Chondrocyte (in vitro differentiated cells): ENCODE measurements at regions not wholly inside any gene's neighbourhood (a gene's known extent, or its start where the extent isn't known, plus 50 kb on each side); places are given as distances from the start of the nearest gene placed in this dataset.

Experiments used
- DNase-seq: peaks from one replicate; pipeline ENCODE4 v3.0.0; 2021; ENCODE audit warnings: mixed read lengths, low spot score
- H3K27ac Mint-ChIP-seq: one replicate; pipeline ENCODE4 v1.8.0; 2021; ENCODE audit warnings: mild to moderate bottlenecking, moderate library complexity, mixed read lengths; ENCODE audit not compliant: unreplicated experiment
- H3K27me3 Mint-ChIP-seq: 2 replicates; pipeline ENCODE4 v1.8.0; 2021; ENCODE audit warnings: low read depth, mixed read lengths
- H3K36me3 Mint-ChIP-seq: 2 replicates; pipeline ENCODE4 v1.8.0; 2021; ENCODE audit warnings: low read depth, mixed read lengths
- H3K4me1 Mint-ChIP-seq: 2 replicates; pipeline ENCODE4 v1.8.0; 2021; ENCODE audit warnings: low read depth, mild to moderate bottlenecking, mixed read lengths
- H3K4me3 Mint-ChIP-seq: one replicate; pipeline ENCODE4 v1.8.0; 2021; ENCODE audit warnings: mild to moderate bottlenecking, moderate library complexity, mixed read lengths; ENCODE audit not compliant: unreplicated experiment
- H3K9me3 Mint-ChIP-seq: 2 replicates; pipeline ENCODE4 v1.8.0; 2021; ENCODE audit warnings: low read depth, mixed read lengths
- TF ChIP-seq, protein P1 (sequence below): fragments of 200-600 bp; sonication (generic); IDR thresholded peaks from 2 replicates; pipeline ENCODE4 v1.5.0; 2021; ENCODE audit warnings: antibody characterized with exemption, mild to moderate bottlenecking, moderate library complexity

DNA sequence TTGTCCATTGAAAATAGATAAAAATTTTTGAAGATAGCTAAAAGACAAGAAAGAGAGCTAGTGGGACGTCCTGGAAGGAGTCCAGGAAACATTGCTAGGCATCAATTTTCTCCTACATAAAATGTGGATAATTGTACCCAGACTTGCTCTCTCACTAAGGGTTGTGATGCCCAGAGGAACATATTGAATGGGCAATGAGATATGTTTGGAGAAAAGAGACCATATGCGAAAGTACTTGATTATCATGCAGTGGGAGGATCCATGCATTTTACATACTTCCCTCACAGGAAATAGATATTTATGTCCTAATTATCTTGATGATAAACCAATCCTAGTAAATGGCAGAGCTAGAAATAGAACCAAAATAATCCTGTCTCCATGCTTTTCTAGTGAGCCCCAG lies 108.4 kb upstream of the TNR start:
- Mint-ChIP-seq H3K27me3 (peaks cover 12% of the 10 kb centered on the region), H3K4me3 (no peak overlapping the region), H3K9me3 (no peaks in the 10 kb centered on the region), H3K36me3 (no peaks in the 10 kb centered on the region), H3K27ac (no peak overlapping the region), H3K4me1 (no peaks in the 10 kb centered on the region)
- TF ChIP-seq, protein P1, sequence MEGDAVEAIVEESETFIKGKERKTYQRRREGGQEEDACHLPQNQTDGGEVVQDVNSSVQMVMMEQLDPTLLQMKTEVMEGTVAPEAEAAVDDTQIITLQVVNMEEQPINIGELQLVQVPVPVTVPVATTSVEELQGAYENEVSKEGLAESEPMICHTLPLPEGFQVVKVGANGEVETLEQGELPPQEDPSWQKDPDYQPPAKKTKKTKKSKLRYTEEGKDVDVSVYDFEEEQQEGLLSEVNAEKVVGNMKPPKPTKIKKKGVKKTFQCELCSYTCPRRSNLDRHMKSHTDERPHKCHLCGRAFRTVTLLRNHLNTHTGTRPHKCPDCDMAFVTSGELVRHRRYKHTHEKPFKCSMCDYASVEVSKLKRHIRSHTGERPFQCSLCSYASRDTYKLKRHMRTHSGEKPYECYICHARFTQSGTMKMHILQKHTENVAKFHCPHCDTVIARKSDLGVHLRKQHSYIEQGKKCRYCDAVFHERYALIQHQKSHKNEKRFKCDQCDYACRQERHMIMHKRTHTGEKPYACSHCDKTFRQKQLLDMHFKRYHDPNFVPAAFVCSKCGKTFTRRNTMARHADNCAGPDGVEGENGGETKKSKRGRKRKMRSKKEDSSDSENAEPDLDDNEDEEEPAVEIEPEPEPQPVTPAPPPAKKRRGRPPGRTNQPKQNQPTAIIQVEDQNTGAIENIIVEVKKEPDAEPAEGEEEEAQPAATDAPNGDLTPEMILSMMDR = no peak
- no peak for DNase-seq

- TF ChIP-seq, protein P1 = no peak
- H3K9me3 Mint-ChIP-seq = no peaks in the 10 kb centered on the region
- H3K4me1 Mint-ChIP-seq = no peaks in the 10 kb centered on the region
- H3K36me3 Mint-ChIP-seq = no peaks in the 10 kb centered on the region
- H3K27ac Mint-ChIP-seq = no peak overlapping the region
- peaks cover 10% of the 10 kb centered on the region for H3K27me3 Mint-ChIP-seq
- no peak for DNase-seq
- H3K4me3 Mint-ChIP-seq = no peak overlapping the region
Observed at GRCh38 chr1:175848329-175848728, 104.9 kb upstream of the TNR start.

GRCh38 chr1:175845985-175846384 lies 102.6 kb upstream of the TNR start:
- H3K9me3 Mint-ChIP-seq = no peaks in the 10 kb centered on the region
- no peaks in the 10 kb centered on the region for H3K36me3 Mint-ChIP-seq
- no peaks in the 10 kb centered on the region for H3K4me1 Mint-ChIP-seq

GRCh38 chr1:175845338-175845737 lies 101.9 kb upstream of the TNR start:
- peaks cover 31% of the 10 kb centered on the region for H3K27me3 Mint-ChIP-seq
- no peak overlapping the region for H3K27ac Mint-ChIP-seq
- H3K4me3 Mint-ChIP-seq = no peak overlapping the region
- H3K9me3 Mint-ChIP-seq = no peaks in the 10 kb centered on the region
- H3K4me1 Mint-ChIP-seq = no peaks in the 10 kb centered on the region
- DNase-seq = no peak
- TF ChIP-seq, protein P1 = no peak
- no peaks in the 10 kb centered on the region for H3K36me3 Mint-ChIP-seq

More at GRCh38 chr1:175845985-175846384, 102.6 kb upstream of the TNR start:
- Mint-ChIP-seq H3K27ac (no peak overlapping the region), H3K4me3 (no peak overlapping the region), H3K27me3 (peaks cover 25% of the 10 kb centered on the region)
- TF ChIP-seq, protein P1 = no peak
- no peak for DNase-seq

DNA sequence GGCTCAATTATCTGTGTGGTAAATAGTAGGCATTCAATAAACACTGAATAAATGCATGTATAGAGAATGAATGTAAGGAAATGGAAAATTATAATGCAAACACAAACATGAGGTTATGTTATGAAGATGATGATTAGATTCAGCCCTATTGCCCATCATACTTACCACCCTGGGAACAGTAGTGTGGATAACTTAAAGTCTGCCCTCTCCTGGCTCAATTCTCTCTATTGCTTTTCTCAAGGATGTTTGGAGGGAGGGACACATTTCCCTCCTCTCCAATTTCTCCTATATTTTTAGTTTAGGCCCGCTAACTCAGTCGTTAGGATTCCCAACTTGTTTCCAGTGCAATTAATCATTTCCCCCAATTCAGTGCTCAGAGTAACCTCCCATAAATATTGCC lies 101.5 kb upstream of the TNR start:
- DNase-seq = no peak
- Mint-ChIP-seq H3K27ac (no peak overlapping the region), H3K4me1 (no peaks in the 10 kb centered on the region), H3K36me3 (no peaks in the 10 kb centered on the region), H3K27me3 (peaks cover 34% of the 10 kb centered on the region), H3K9me3 (no peaks in the 10 kb centered on the region), H3K4me3 (no peak overlapping the region)
- TF ChIP-seq, protein P1 = no peak
